DND-41 (cell line): ENCODE measurements at regions not wholly inside any gene's neighbourhood (a gene's known extent, or its start where the extent isn't known, plus 50 kb on each side); places are given as distances from the start of the nearest gene placed in this dataset.

Source experiments
- ATAC-seq: fragments of 200-7000 bp; cut with Tn5 transposase; 3 replicates; pipeline ENCODE4 v1.9.1; 2021; ENCODE audit warnings: low read depth; ENCODE audit not compliant: insufficient read depth
- DNase-seq: peaks from one replicate; pipeline ENCODE4 v3.0.0-alpha.2; 2020
- H2AFZ ChIP-seq: 2 replicates; pipeline ENCODE4 v1.6.0; 2012; ENCODE audit warnings: low read depth, low read length
- H3K27ac ChIP-seq: 2 replicates; pipeline ENCODE4 v1.5.1; 2012; ENCODE audit warnings: low read length, inconsistent platforms
- H3K27me3 ChIP-seq: fragments of 200-600 bp; sonication (generic); 2 replicates; pipeline ENCODE4 v1.6.0; 2012; ENCODE audit warnings: low read length, mild to moderate bottlenecking, inconsistent platforms; ENCODE audit not compliant: insufficient read depth, poor library complexity
- H3K36me3 ChIP-seq: 2 replicates; pipeline ENCODE4 v1.5.1; 2012; ENCODE audit warnings: low read length, inconsistent platforms; ENCODE audit not compliant: insufficient read depth
- H3K4me1 ChIP-seq: 2 replicates; pipeline ENCODE4 v1.5.1; 2012; ENCODE audit warnings: mild to moderate bottlenecking, low read length; ENCODE audit not compliant: insufficient read depth
- H3K4me2 ChIP-seq: 2 replicates; pipeline ENCODE4 v1.6.0; 2012; ENCODE audit warnings: mild to moderate bottlenecking, moderate library complexity, low read length, inconsistent platforms; ENCODE audit not compliant: insufficient read depth
- H3K4me3 ChIP-seq, 2 experiments: fragments of 200-600 bp in 1 of 2; shearing (Covaris generic) in 1 of 2; 2 replicates each; pipeline ENCODE4 v1.5.1; 2012 to 2016; ENCODE audit warnings: inconsistent platforms in 2 of 2, low read length in 2 of 2, mild to moderate bottlenecking in 2 of 2, low read depth in 1 of 2, moderate library complexity in 1 of 2
- H3K79me2 ChIP-seq: 2 replicates; pipeline ENCODE4 v1.6.0; 2012; ENCODE audit warnings: low read length, inconsistent platforms; ENCODE audit not compliant: insufficient read depth
- H3K9ac ChIP-seq: 2 replicates; pipeline ENCODE4 v1.6.0; 2012; ENCODE audit warnings: low read depth, mild to moderate bottlenecking, inconsistent platforms, low read length, moderate library complexity
- H3K9me3 ChIP-seq: 2 replicates; pipeline ENCODE4 v1.5.1; 2012; ENCODE audit warnings: low read length, moderate library complexity, mild to moderate bottlenecking, inconsistent platforms; ENCODE audit not compliant: insufficient read depth, severe bottlenecking
- H4K20me1 ChIP-seq: 2 replicates; pipeline ENCODE4 v1.6.0; 2012; ENCODE audit warnings: low read length; ENCODE audit not compliant: insufficient read depth
- CTCF ChIP-seq: IDR thresholded peaks from 2 replicates; pipeline ENCODE4 v1.5.1; 2012; ENCODE audit warnings: borderline replicate concordance, low read length, moderate library complexity, mild to moderate bottlenecking; ENCODE audit not compliant: poor library complexity, severe bottlenecking; ENCODE audit errors: extremely low read depth
- EZH2 ChIP-seq: IDR thresholded peaks from 3 replicates; pipeline ENCODE4 v1.6.1; 2012; ENCODE audit warnings: borderline replicate concordance, low read depth, mild to moderate bottlenecking, moderate library complexity, low read length, inconsistent platforms; ENCODE audit not compliant: severe bottlenecking

- H3K27ac ChIP-seq: no peak overlapping the region
- TF ChIP-seq EZH2 (no peak), CTCF (peak; percentile 12)
These were observed 615.0 kb upstream of the NECTIN3 start for GRCh38 chr3:110456438-110457138.

GRCh38 chr3:110457508-110457907, 614.1 kb upstream of the NECTIN3 start:
- no peak overlapping the region for H3K27ac ChIP-seq
- peak; percentile 53; the same call in 2 of the 3 replicates for ATAC-seq
- H3K4me2 ChIP-seq: no peak overlapping the region

More at GRCh38 chr3:110456438-110457138, 615.0 kb upstream of the NECTIN3 start:
- no peak overlapping the region for H3K9ac ChIP-seq
- ATAC-seq: no peak
- no peaks in the 10 kb centered on the region for H3K27me3 ChIP-seq
- H2AFZ ChIP-seq: no peak overlapping the region
- H3K4me1 ChIP-seq: no peaks in the 10 kb centered on the region
- H3K4me2 ChIP-seq: no peak overlapping the region
- no peaks in the 10 kb centered on the region for H3K36me3 ChIP-seq
- peaks cover 2% of the 10 kb centered on the region for H3K9me3 ChIP-seq
- no peaks in the 10 kb centered on the region for H4K20me1 ChIP-seq
- no peak overlapping the region for H3K4me3 ChIP-seq
- no peaks in the 10 kb centered on the region for H3K79me2 ChIP-seq
- DNase-seq: no peak

GRCh38 chr3:110459021-110459420, 612.6 kb upstream of the NECTIN3 start:
- Histone ChIP-seq H3K79me2 (no peaks in the 10 kb centered on the region), H3K27me3 (no peaks in the 10 kb centered on the region), H3K4me1 (no peaks in the 10 kb centered on the region), H3K4me3 (no peak overlapping the region), H3K9ac (no peak overlapping the region), H4K20me1 (no peaks in the 10 kb centered on the region), H3K36me3 (no peaks in the 10 kb centered on the region), H3K27ac (no peak overlapping the region), H3K9me3 (peaks cover 2% of the 10 kb centered on the region), H2AFZ (no peak overlapping the region), H3K4me2 (no peak overlapping the region)
- DNase-seq (no peak), ATAC-seq (no peak)
- TF ChIP-seq EZH2: no peak
- no peak for TF ChIP-seq CTCF

More at GRCh38 chr3:110457508-110457907, 614.1 kb upstream of the NECTIN3 start:
- H3K4me3 ChIP-seq: no peak overlapping the region
- no peaks in the 10 kb centered on the region for H3K36me3 ChIP-seq
- H3K9me3 ChIP-seq: peaks cover 2% of the 10 kb centered on the region
- no peak overlapping the region for H3K9ac ChIP-seq
- no peaks in the 10 kb centered on the region for H4K20me1 ChIP-seq
- no peaks in the 10 kb centered on the region for H3K4me1 ChIP-seq
- no peak overlapping the region for H2AFZ ChIP-seq
- TF ChIP-seq EZH2 (no peak), CTCF (no peak)
- no peaks in the 10 kb centered on the region for H3K27me3 ChIP-seq
- no peaks in the 10 kb centered on the region for H3K79me2 ChIP-seq
- DNase-seq: no peak

- no peaks in the 10 kb centered on the region for H3K9me3 ChIP-seq
- H3K4me3 ChIP-seq: no peak overlapping the region
- no peak overlapping the region for H2AFZ ChIP-seq
- H3K79me2 ChIP-seq: no peaks in the 10 kb centered on the region
- H3K36me3 ChIP-seq: no peaks in the 10 kb centered on the region
- TF ChIP-seq EZH2 (no peak), CTCF (no peak)
- no peaks in the 10 kb centered on the region for H3K27me3 ChIP-seq
- H3K9ac ChIP-seq: no peak overlapping the region
- no peaks in the 10 kb centered on the region for H3K4me1 ChIP-seq
- no peak overlapping the region for H3K27ac ChIP-seq
- H3K4me2 ChIP-seq: no peak overlapping the region
- ATAC-seq: no peak
- DNase-seq: no peak
- no peaks in the 10 kb centered on the region for H4K20me1 ChIP-seq
These were observed 601.3 kb upstream of the NECTIN3 start for GRCh38 chr3:110470310-110470709.
